GM19452 (cell line): ENCODE measurements at regions not wholly inside any gene's neighbourhood (a gene's known extent, or its start where the extent isn't known, plus 50 kb on each side); places are given as distances from the start of the nearest gene placed in this dataset.

Source experiments
- ATAC-seq: cut with Tn5 transposase; IDR thresholded peaks from one replicate; pipeline ENCODE4 v1.9.1; 2021; ENCODE audit not compliant: unreplicated experiment

- ATAC-seq = no peak
These were observed 51.5 kb upstream of the ARID1B start for GRCh38 chr6:156725712-156726111.

DNA sequence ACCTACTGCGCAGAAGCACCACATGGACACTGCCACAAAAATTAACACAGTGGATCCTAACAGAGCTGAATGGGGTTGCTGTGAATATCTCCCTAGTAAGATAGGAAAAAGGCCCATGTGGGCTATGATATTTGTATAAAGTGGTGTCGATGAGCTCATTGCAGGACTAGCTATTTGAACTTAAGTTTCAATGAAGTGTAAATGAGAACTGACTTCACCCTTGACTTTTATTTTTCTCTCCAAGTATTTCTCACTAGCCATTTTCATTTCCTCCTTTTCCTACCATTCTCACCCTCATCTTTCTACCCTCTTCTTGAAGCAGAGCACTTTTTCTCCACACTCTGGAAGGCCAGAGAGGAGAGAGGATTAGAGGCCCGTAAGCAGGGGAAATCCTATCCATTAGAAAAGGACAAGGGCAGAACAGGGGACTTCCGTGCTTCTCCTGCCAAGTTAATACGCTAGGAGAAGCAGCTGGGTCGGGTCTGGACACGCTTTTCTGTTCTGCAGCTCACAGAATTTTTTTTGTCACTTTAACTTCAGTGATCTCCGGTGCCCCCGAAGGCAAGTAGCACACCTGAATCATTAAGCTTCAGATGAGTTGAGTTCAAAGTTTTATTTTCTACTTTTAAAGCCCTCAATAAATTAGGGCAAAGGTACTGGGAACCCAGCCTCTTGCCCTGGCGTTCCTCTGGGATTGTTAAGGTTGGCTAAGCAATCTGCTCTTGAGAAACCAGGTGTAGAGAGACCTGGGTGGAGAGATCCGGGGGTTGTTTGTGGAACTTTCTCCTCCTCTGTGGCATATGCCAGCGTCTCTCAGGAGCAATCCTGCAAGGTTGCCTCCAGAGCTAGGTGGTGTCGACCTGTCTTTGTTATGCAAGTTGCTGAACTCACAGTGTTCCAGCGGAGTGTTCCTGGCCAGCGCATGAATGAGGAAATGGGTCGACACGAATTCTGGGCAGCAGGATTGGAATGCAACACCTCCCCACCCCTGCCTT is 56.2 kb upstream of the ARID1B start:
- ATAC-seq = peak; percentile 55

- peak; percentile 81 for ATAC-seq
These were observed 57.2 kb upstream of the ARID1B start for GRCh38 chr6:156719720-156720563.

DNA sequence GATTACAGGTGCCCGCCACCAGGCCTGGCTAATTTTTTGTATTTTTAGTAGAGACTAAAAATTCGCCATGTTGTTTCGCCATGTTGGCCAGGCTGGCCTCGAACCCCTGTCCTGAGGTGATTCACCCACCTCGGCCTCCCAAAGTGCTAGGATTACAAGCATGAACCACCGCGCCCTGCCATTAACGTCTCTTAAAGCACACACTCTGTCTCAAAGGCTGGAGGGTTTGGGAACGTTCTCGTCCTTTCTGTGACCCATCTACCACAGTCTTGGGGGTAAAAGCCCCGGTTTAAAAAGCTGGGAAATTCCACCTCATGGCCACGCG is 57.8 kb upstream of the ARID1B start:
- ATAC-seq = no peak

DNA sequence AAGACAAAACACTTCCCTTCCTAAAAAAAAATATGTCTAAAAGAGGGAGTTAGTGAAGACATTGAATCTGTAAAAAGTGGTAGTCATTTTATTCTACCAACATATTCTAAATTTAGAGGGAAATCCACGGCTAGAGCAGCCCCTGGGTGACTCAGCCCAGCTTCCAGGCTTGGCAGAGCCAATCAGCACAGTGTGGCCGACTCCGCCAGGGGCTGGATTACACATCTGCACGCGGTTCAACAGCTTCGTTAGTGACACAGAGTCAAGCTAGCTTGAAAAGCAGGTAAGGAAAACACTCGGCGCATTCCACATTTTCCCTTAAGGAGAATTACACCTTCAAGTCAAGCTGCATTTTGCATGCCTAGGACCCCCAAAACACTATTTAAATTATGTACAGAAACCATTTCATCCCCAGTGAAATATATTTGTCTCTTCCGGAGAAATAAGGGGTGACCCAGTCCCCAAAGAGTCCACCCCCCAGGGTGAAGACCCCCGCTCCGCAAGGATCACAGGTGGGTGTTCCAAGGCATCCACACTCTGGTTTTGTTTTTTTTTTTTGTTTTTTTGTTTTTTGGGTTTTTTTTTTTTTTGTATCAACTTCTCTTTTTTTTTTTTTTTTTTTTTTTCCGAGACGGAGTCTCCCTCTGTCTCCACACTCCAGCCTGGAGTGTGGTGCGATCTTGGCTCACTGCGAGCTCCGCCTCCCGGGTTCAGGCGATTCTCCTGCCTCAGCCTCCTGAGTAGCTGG is 58.4 kb upstream of the ARID1B start:
- ATAC-seq = no peak

DNA sequence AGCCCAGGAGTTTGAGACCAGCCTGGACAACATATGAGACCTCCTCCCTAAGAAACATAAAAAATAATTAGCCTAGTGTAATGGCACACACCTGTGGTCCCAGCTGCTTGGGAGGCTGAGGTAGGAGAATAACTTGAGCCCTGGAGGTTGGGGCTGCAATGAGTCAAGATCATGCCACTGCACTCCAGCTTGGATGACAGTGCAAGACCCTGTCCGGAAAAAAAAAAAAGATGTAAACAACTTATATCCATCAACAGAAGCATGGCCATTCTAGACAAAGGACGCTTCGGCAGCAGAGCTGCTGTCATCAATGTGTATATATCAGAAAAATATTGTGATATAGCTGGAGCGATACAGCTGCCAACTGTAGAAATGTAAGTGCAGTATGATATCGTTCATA is 59.6 kb upstream of the ARID1B start:
- no peak for ATAC-seq

DNA sequence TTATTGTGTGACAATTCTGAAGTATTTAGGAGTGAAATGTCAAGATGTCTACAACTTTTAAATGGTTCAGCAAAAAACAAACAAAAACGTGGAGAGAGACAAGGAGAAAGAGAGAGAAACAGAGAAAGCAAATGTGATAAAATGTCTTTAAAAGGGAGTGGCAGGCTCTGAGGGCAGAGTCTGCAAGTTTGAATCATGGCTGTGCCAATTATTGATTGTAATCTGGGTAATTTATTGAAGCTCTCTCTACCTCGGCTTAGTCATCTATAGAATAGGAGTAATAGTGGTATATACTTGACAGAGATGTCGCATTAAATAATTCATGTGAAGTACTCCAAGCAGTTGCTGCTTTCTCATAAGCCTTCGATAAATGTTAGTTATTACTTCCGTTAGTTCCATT is 61.3 kb upstream of the ARID1B start:
- ATAC-seq = no peak

- ATAC-seq = no peak
These were observed 63.6 kb upstream of the ARID1B start for GRCh38 chr6:156713548-156713947.

DNA sequence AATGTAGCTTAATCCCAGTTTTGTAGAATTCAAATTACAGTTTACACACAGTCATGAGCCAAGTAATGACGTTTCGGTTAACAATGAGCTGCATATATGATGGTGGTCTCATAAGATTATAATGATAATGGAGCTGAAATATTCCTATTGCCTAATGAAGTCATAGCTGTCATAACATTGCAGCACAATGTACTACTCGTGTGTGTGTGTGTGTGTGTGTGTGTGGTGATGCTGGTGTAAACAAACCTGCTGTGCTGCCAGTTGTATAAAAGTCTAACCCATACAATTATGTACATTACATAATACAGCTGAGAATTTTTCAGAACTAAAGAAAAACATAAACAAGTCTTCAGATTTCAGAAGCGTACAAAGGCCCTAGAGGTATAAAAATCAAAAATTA is 66.7 kb upstream of the ARID1B start:
- ATAC-seq = no peak

DNA sequence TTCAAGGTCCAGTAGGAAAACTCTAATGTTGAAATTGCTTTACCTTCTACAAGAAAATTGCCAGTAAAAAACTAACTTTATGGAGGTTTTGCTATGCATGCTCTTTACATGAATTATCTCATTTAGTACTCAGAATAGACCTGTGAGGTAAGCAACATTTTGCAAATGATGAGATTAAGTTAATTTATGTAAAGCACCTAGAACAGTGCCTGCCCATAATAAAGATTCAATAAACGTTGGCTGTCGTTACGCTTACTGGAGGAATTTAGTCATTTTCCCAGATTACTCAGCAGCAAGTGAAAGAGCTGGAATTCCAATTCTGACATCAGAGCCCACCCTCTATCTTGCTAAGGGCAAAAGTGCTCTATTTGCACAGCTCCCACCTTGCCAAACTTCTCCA is 69.4 kb upstream of the ARID1B start:
- no peak for ATAC-seq

- ATAC-seq = no peak
These were observed 73.5 kb upstream of the ARID1B start for GRCh38 chr6:156703719-156704118.

DNA sequence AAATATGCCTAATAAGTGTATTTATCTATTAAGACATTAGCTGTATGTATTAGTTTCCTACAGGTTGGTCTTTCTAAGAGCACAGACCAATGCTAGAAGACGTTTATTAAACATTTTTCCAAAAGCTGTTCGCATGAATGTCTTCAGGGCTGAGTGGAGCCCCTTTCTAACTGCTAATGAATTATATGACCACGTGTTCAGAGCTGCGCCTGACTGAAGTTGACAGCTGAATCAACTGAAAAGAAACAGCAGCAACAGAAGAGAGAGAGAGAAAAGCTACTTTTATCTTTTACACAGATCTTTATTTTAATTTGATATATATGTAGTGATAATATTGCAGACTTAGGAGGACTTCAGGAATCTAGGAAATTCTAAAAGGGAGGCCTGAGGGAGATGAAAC is 75.2 kb upstream of the ARID1B start:
- no peak for ATAC-seq

DNA sequence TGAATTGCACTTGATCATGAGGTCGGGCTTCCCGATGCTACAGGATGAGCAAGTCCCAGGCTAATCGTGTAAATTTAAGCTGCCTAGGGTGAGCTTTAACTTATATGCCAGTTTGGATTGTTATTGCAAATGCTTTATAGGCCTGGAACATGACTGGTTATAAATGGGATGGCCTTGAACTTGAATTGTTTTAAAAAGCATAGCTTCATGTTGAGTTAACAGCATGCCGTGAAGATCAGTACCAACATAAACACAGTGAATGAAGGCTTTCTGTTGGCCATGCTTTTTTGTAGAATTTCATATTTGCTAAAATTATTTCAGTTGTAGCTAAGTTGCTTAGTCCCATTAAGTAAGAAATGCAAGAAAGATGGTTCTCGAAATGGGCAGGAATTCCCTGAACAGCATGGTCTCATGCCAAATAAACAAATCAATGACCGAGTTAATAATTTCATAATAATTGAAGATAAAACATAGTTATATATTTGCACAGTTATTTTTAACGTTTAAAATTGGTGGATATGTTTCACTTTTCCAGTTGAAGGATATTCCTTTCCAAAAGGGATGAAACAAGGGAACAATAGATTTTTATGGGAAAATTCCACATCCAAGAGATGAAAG is 76.6 kb upstream of the ARID1B start:
- ATAC-seq = no peak

- ATAC-seq = no peak
These were observed 77.2 kb upstream of the ARID1B start for GRCh38 chr6:156699935-156700334.

DNA sequence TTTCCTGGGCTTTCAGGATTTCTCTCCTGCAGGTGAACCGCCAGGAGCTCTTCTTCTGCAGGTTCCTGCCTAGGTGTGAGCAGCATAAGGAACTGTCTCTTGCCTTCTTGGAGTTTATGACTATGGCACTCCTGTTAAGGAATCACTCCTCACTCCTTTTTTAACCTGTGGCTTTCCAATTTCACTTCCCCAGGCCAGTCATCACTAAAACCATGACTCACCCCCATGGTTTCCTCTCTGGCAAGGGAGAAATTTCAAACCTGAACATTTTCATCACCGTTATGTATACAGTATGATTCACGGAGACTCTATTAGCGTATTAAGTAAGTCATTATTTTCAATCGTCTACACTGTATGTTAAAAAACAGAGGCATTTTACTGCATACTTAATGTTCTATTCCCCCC is 78.2 kb upstream of the ARID1B start:
- peak; percentile 30 for ATAC-seq

DNA sequence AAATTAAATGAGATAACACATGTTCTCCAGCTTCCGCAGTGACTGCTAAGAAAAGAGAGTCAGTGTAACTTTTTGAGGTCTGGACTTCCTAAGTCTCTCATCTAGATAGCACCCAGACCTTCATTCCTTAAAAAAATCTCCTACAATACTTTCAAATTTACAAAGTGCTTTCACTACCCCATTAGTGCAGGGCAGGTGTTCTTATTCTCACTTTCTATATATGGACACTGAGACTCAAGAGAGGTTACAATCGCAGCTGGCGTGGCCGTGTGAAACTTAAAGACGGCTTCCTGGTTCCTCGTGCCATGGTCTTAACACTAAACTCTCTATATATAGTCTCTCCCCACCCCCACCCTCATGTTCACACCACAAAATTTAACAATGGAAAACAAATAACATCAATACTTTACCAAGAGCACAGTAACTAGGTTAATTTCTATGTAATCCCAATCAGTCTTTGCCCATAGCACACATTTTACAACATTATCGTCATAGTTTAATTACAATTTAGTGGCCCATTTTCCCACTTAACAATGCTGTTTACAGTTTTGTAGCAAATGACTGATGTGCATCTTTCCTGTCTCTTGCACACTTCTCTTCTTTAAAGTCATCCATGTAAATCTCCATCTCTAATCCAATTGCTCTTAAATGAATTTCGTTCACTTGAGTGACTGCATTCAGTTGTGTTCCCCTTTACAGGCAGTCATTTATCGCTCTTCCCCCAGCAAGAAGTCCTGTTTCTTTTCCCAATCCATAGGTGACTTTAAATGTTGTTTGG is 78.8 kb upstream of the ARID1B start:
- peak; percentile 75 for ATAC-seq

DNA sequence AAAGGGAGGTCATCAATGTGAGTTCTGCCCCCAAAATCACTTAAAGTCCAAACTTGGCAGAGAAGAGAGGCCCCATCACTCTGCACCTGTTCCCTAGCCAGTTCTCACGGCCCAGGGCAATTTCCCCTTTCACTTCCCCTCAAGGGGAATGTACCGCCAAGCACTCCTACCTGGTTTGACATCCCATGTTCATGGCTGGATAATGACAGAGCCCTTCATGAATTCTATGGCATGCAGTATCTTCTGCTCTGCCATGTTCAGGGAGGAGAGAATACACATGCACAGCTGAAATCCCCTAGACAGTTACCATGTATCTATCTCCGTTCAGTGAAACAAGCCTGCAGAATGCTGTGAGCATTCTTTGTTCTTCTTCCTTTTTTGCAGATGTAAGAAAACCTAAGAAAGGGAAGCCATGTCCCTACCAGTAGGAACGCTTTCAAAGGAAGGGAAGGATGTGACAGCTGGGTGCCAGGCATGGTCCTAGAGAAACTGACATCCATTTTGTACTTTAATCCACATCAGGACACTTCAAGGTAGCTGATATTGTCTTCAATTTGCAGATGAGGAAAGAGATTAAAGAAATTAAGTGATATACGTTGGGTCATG is 79.8 kb upstream of the ARID1B start:
- peak; percentile 33 for ATAC-seq

GRCh38 chr6:156695742-156696141 is 81.4 kb upstream of the ARID1B start:
- ATAC-seq = no peak

DNA sequence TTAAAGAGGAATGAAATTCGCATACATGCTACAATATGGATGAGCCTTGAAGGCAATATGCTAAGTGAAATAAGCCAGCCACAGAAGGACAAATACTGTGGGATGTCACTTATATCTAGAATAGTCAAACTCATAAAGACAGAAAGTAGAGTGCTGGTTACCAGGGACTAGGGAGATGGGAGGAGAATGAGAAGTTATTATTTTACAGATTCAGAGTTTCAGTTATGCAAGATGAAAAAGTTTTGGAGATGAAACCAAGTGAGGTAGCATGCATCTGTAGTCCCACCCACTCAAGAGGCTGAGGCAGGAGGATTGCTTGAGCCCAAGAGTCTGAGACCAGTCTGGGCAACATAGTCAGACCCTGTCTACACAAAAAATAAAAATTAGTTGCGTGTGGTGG is 82.5 kb upstream of the ARID1B start:
- no peak for ATAC-seq

- peak; percentile 58 for ATAC-seq
These were observed 86.2 kb upstream of the ARID1B start for GRCh38 chr6:156691018-156691417.
